ENCODE measurements at regions not wholly inside any gene's neighbourhood (a gene's known extent, or its start where the extent isn't known, plus 50 kb on each side); places are given as distances from the start of the nearest gene placed in this dataset.
"Not testable (repeated sequence)": the region's sequence is repeated elsewhere in the genome, so short reads cannot be mapped to it uniquely, and the experiment has no call there.

GRCh38 chr6:79150733-79151132, 72.7 kb upstream of the PHIP start:
- no peak for DNase-seq

GRCh38 chr6:79149884-79150283, 71.8 kb upstream of the PHIP start:
- DNase-seq: no peak

- no peak for DNase-seq
Measured at GRCh38 chr6:79146421-79146820, 68.4 kb upstream of the PHIP start.

GRCh38 chr6:79145301-79145700, 67.2 kb upstream of the PHIP start:
- no peak for DNase-seq

GRCh38 chr6:79143320-79143898, 65.4 kb upstream of the PHIP start:
- peak; percentile 29 for DNase-seq

DNA sequence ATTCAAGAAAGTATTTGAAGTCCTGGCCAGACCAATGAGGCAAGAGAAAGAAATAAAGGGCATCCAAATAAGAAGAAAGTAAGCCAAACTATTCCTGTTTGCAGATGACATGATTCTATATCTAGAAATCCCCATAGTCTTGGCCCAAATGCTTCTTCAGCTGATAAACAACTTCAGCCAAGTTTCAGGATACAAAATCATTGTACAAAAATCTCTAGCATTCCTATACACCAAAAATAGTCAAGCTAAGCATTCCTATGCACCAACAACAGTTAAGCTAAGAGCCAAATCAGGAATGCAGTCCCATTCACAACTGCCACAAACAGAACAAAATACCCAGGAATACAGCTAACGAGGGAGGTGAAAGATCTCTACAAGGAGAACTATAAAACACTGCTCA, 60.1 kb upstream of the PHIP start:
- DNase-seq: no peak

- no peak for DNase-seq
Measured at GRCh38 chr6:79137671-79138070, 59.6 kb upstream of the PHIP start.

DNA sequence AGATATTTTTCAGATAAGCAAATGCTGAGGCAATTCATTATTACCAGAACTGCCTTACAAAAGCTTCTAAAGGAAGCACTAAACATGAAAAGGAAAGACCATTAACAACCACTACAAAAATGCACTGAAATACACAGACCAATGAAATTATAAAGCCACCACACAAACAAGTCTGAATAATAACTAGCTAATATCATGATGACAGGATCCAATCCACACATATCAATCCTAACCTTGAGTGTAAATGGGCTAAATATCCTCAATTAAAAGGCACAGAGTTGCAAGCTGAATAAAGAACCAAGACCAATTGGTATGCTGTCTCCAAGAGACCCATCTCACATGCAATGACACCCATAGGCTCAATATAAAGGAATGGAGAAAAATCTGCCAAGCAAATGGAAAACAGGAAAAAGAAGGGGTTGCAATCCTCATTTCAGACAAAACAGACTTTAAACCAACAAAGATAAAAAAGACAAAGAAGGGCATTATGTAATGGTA, 58.0 kb upstream of the PHIP start:
- DNase-seq: no peak

DNA sequence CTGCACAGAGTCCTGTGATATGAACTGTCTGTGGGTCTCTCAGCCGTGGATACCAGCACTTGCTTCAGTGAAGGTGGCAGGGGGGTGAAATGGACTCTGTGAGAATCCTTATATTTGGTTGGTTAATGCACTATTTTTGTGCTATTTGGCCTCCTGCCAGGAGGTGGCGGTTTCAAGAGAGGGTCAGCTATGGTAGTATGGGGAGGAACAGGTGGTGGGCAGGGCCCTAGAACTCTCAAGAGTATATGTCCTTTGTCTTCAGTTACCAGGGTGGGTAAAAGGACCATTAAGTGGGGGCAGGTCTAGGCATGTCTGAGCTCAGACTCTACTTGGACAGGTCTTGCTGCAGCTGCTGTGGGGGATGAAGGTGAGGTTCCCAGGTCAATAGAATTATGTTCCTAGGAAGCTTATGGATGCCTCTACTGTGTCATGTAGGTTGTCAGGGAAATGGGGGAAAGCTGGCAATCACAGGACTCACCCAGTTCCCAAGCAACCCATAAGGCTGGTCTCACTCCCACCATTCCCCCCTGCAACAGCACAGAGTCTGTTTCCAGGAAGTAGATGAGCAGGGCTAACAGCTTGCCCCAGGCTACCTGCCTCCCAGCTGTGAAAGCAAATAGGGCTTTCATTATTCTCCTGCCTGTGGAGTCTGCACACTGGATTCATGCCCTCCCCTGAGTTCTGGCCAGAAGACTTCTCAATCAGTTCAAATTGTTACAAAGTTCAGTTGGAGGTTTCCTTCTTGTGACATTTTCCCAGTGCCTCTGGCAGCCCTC, 56.8 kb upstream of the PHIP start:
- peak; percentile 99 for DNase-seq

DNA sequence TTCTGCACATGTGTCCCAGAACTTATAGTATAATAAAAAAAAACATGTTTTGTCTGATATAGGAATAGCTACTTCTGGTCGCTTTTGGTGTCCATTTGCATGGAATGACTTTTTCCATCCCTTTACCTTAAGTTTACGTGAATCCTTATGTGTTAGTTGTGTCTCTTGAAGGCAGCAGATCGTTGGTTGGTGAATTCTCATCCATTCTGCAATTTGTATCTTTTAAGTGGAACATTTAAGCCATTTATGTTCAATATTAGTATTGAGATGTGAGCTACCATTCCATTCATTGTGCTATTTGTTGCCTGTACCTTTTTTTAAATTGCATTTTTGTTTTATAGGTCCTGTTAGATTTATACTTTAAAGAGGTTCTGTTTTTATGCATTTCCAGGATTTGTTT, 55.1 kb upstream of the PHIP start:
- DNase-seq: no peak

DNA sequence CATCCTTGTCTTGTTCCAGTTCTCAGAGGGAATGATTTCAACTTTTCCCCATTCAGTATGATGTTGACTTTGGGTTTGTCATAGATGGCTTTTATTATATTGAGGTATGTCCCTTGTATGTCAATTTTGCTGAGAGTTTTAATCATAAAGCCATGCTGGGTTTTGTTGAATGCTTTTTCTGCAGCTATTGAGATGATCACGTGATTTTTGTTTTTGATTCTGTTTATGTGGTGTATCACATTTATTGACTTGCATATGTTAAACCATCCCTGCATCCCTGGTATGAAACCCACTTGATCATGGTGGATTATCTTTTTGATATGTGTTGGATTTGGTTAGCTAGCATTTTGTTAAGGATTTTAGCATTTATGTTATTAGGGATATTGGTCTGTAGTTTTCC, 53.2 kb upstream of the PHIP start:
- DNase-seq: not testable (repeated sequence)
